Muscle layer of colon (tissue), 2 donors: ENCODE measurements at regions not wholly inside any gene's neighbourhood (a gene's known extent, or its start where the extent isn't known, plus 50 kb on each side); places are given as distances from the start of the nearest gene placed in this dataset.

Source experiments
- H3K27ac ChIP-seq: one replicate; pipeline ENCODE4 v1.7.0; 2013; ENCODE audit warnings: low read depth, mild to moderate bottlenecking, low read length, moderate library complexity
- H3K27me3 ChIP-seq, 2 donors: one replicate each; pipeline ENCODE4 v1.7.0; 2013; ENCODE audit warnings: low read length in 2 of 2, mild to moderate bottlenecking in 2 of 2; ENCODE audit not compliant: insufficient read depth in 2 of 2, control insufficient read depth in 1 of 2
- H3K36me3 ChIP-seq: one replicate; pipeline ENCODE4 v1.7.0; 2013; ENCODE audit warnings: mild to moderate bottlenecking, low read length; ENCODE audit not compliant: insufficient read depth
- H3K4me1 ChIP-seq: one replicate; pipeline ENCODE4 v1.7.0; 2013; ENCODE audit warnings: mild to moderate bottlenecking, low read length; ENCODE audit not compliant: insufficient read depth
- H3K4me3 ChIP-seq, 2 donors: one replicate each; pipeline ENCODE4 v1.7.0; 2013; ENCODE audit warnings: low read length in 2 of 2, low read depth in 1 of 2, mild to moderate bottlenecking in 1 of 2, moderate library complexity in 1 of 2
- H3K9ac ChIP-seq: one replicate; pipeline ENCODE4 v1.7.0; 2013; ENCODE audit warnings: low read length
- H3K9me3 ChIP-seq: one replicate; pipeline ENCODE4 v1.7.0; 2013; ENCODE audit warnings: mild to moderate bottlenecking, low read length
- donor health status: abdominal sarcoma.
- donor health status: Adenocarcinoma of cecum.

- H3K4me1 ChIP-seq, result peaks cover 10% of the 10 kb centered on the region
- H3K27ac ChIP-seq, result no peak overlapping the region
- H3K9ac ChIP-seq, result no peak overlapping the region
- no peaks in the 10 kb centered on the region for H3K36me3 ChIP-seq
- H3K9me3 ChIP-seq, result no peaks in the 10 kb centered on the region
- H3K4me3 ChIP-seq, result peak overlapping the region in 1 of 2 donors; percentile 7
- no peaks in the 10 kb centered on the region for H3K27me3 ChIP-seq
Observed at GRCh38 chr19:31119951-31120690, 229.1 kb downstream of the TSHZ3 start.

DNA sequence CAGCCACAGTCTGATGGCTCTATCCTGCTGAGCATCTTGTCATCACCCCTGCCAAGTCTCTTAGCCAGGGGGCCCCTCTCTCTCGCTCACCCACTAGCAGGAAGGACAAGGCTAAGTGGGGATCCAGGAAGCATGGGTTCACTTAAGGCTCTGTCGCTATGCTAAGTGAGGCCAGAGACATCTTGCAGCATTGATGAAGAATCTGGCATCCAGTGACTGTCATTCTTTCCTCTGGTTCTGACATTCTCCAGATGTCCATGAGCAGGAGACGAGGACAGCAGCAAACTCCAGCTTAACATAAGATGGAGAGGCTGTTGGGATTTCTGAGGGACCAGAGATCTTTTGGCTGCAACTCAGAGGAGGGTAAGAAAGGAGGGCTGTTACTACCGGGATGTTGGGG is 230.2 kb downstream of the TSHZ3 start:
- Histone ChIP-seq H3K9ac (no peak overlapping the region), H3K27ac (no peak overlapping the region)

DNA sequence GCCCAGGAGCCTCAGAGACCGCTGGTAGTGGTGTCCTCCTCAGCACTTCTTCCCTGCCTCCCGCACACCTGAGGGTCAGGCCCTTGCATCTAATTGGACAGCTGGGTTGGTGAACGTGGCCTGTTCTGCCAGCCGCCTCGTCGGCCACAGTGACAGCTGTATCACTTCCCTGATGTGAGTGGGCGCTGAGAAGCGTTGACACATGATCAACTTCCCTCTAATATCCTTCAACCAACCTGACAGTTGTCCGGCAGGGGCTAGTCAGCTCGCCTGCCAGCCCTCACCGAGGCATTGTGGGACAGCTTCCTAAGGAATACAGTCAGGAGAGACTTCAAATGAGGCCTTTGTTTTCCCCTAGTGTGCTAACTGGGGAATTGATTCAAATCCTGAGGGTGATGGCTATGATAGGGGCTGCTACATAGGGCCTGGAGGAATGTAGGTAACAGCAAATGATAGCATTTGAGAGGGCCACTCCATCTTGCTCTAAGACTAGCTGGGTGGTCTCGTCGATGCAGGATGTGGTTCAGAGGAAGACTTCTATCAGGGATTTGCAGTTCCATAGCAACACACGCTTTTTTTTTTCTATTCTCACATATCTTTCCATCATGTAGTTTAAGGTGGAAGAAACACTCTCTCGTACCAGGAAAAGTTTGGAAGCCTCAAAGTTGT is 230.8 kb downstream of the TSHZ3 start:
- H3K4me3 ChIP-seq, result no peak overlapping the region
- H3K27ac ChIP-seq, result no peak overlapping the region
- no peaks in the 10 kb centered on the region for H3K27me3 ChIP-seq

More for the DNA sequence above, 230.2 kb downstream of the TSHZ3 start:
- Histone ChIP-seq H3K4me1 (peaks cover 10% of the 10 kb centered on the region), H3K9me3 (no peaks in the 10 kb centered on the region), H3K4me3 (no peak overlapping the region), H3K27me3 (no peaks in the 10 kb centered on the region), H3K36me3 (no peaks in the 10 kb centered on the region)

GRCh38 chr19:31114585-31114984 is 234.7 kb downstream of the TSHZ3 start:
- Histone ChIP-seq H3K4me1 (peaks cover 19% of the 10 kb centered on the region), H3K27ac (no peak overlapping the region), H3K27me3 (no peaks in the 10 kb centered on the region), H3K9ac (no peak overlapping the region), H3K36me3 (no peaks in the 10 kb centered on the region), H3K9me3 (no peaks in the 10 kb centered on the region), H3K4me3 (no peak overlapping the region)

More for the DNA sequence above, 230.8 kb downstream of the TSHZ3 start:
- H3K36me3 ChIP-seq, result no peaks in the 10 kb centered on the region
- no peaks in the 10 kb centered on the region for H3K9me3 ChIP-seq
- H3K4me1 ChIP-seq, result peaks cover 10% of the 10 kb centered on the region
- H3K9ac ChIP-seq, result no peak overlapping the region

- Histone ChIP-seq H3K4me3 (no peak overlapping the region), H3K27ac (no peak overlapping the region), H3K27me3 (no peaks in the 10 kb centered on the region), H3K9ac (no peak overlapping the region), H3K36me3 (no peaks in the 10 kb centered on the region), H3K9me3 (no peaks in the 10 kb centered on the region), H3K4me1 (peaks cover 20% of the 10 kb centered on the region)
Observed at GRCh38 chr19:31113293-31113692, 235.9 kb downstream of the TSHZ3 start.

DNA sequence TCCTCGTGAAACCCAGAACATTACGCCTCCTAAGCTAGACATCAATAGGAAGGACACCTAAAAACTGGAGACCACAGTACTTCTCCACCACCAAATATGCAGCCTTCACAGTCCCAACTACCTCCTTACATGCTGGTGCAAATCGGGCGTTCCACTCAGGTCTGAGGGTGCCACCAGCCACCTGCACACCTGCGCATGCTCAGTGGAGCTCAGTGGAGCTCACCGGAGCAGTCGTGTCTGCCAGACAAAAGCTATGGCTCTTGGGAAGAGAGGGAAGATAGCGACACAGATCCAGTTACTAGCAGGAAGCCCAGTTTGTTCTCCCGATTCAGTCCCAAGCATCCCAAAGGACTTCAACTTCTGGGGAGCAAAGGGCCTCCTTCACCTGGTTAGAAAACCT is 237.1 kb downstream of the TSHZ3 start:
- Histone ChIP-seq H3K36me3 (no peaks in the 10 kb centered on the region), H3K9ac (no peak overlapping the region), H3K4me3 (no peak overlapping the region), H3K4me1 (peaks cover 20% of the 10 kb centered on the region), H3K27ac (no peak overlapping the region), H3K9me3 (no peaks in the 10 kb centered on the region), H3K27me3 (no peaks in the 10 kb centered on the region)

DNA sequence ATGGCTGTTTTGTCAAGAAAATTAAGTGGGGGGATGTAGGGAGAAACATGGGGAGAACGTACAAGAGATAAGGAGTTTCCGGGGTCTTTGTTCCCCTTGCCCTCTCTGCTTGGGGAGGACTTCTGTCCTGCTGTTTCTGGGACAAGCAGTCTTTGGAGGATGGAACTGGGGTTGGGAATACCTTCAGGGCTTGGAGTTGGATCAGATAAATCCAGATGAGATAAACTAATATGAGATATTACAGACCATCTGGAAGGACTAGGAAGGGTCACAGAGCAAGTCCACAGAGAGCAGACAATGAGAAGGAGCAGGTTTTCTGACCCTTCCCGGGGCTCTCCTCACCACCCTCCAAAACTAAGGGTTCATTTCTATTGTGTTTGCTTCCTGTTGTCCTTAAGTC is 237.5 kb downstream of the TSHZ3 start:
- Histone ChIP-seq H3K27ac (no peak overlapping the region), H3K4me1 (peaks cover 20% of the 10 kb centered on the region), H3K9me3 (no peaks in the 10 kb centered on the region), H3K36me3 (no peaks in the 10 kb centered on the region), H3K27me3 (no peaks in the 10 kb centered on the region), H3K9ac (no peak overlapping the region), H3K4me3 (no peak overlapping the region)

GRCh38 chr19:31110336-31110735 is 238.9 kb downstream of the TSHZ3 start:
- Histone ChIP-seq H3K9ac (no peak overlapping the region), H3K4me1 (peaks cover 21% of the 10 kb centered on the region), H3K9me3 (no peaks in the 10 kb centered on the region), H3K27ac (no peak overlapping the region), H3K27me3 (no peaks in the 10 kb centered on the region), H3K36me3 (no peaks in the 10 kb centered on the region), H3K4me3 (no peak overlapping the region)

GRCh38 chr19:31109636-31110035 is 239.6 kb downstream of the TSHZ3 start:
- Histone ChIP-seq H3K4me1 (peaks cover 26% of the 10 kb centered on the region), H3K36me3 (no peaks in the 10 kb centered on the region), H3K9ac (no peak overlapping the region), H3K4me3 (no peak overlapping the region), H3K27me3 (no peaks in the 10 kb centered on the region), H3K9me3 (no peaks in the 10 kb centered on the region), H3K27ac (peak overlapping the region; percentile 7)

GRCh38 chr19:31107096-31107495 is 242.1 kb downstream of the TSHZ3 start:
- no peaks in the 10 kb centered on the region for H3K27me3 ChIP-seq
- no peaks in the 10 kb centered on the region for H3K9me3 ChIP-seq
- H3K4me1 ChIP-seq, result peaks cover 32% of the 10 kb centered on the region
- H3K9ac ChIP-seq, result no peak overlapping the region
- no peaks in the 10 kb centered on the region for H3K36me3 ChIP-seq
- no peak overlapping the region for H3K27ac ChIP-seq
- no peak overlapping the region for H3K4me3 ChIP-seq

DNA sequence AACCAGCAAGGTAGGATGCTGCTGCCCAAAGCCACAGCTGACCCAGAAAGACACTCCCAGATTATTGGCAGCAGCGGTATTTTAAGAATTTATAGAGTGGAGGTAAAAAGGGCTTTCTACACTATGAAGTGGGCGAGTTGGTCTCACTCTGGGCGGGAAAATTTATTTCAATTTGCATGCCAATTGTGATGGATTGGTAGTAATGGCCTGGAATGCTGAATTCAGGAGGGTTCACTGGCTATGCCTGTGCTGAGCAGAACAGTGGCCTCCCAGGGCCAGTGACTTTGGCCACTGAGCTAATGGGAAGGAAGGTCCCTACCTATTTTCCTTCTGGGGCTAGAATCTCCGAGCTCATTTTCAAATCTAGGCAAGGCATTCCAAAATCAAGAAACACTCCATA is 243.5 kb downstream of the TSHZ3 start:
- Histone ChIP-seq H3K36me3 (no peaks in the 10 kb centered on the region), H3K4me3 (no peak overlapping the region), H3K9me3 (no peaks in the 10 kb centered on the region), H3K27ac (no peak overlapping the region), H3K4me1 (peaks cover 46% of the 10 kb centered on the region), H3K9ac (no peak overlapping the region), H3K27me3 (no peaks in the 10 kb centered on the region)

DNA sequence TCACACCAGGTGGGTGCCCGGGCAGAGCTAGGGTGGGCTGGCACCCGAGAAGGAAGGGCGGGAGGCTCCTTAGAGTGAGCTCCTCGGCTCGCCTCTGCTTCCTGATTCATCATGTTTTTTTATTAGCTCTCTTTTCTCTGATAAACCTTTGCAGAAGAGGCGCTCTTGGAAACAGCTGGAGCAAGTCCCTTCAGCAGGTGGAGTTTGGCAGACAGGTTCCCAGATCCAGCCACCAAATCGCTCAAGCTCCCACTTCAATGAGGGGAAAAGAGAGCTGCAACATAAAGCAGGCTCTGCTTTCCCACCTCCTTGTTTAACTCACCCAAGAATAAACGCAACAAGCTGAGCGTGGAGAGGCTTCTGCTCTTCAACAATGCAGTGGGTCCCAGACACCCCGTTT is 244.8 kb downstream of the TSHZ3 start:
- no peak overlapping the region for H3K9ac ChIP-seq
- no peak overlapping the region for H3K4me3 ChIP-seq
- H3K27ac ChIP-seq, result no peak overlapping the region
- peaks cover 47% of the 10 kb centered on the region for H3K4me1 ChIP-seq
- H3K36me3 ChIP-seq, result no peaks in the 10 kb centered on the region
- no peaks in the 10 kb centered on the region for H3K27me3 ChIP-seq
- no peaks in the 10 kb centered on the region for H3K9me3 ChIP-seq
